ENCODE measurements at regions not wholly inside any gene's neighbourhood (a gene's known extent, or its start where the extent isn't known, plus 50 kb on each side); places are given as distances from the start of the nearest gene placed in this dataset.

DNA sequence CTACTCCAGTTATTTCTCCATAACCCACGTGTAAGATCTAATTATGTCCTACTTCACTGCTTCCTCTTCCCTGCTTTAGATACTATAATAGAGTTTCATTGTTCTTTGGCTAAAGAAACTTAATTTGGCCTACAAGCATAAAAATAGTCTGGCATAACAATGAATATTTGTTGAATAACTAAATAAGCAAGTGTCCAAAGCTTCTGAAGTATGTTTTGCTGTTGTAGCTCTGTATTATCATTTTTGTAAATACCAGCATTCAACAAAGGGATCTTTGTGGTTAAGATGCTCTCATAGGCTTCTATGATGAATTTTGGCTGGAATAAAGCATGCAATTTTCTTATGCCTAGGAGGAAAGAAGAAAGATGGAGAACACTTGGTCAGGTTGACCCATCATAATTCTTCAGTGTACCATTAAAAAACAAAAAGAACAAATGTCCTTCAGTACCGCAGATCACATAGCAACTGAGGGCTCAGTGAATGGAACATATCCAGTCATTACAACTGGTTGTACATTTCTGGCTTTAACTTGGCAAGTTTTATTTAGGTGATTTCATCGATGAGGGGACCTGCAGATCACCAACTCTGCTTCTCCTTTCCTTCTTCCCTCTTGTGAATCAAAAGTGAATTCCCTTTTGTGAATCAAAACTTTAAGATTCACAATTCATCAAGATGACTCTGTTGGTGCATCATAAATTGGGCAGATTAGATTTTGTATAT is 465.9 kb upstream of the TGFBR2 start:
- TF ChIP-seq FOXM1 (IDR thresholded peaks at IDR 0.05; ENCODE audit: borderline replicate concordance) = no peak
- no peak for TF ChIP-seq CTBP1 (IDR thresholded peaks at IDR 0.05; ENCODE audit: borderline replicate concordance)
- TF ChIP-seq FOXA1 (IDR thresholded peaks at IDR 0.05) = no peak
- TF ChIP-seq SP1 (IDR thresholded peaks at IDR 0.05) = no peak
- TF ChIP-seq TARDBP (IDR thresholded peaks at IDR 0.05) = no peak
- TF ChIP-seq BHLHE40 (IDR thresholded peaks at IDR 0.05; ENCODE audit: borderline replicate concordance) = no peak
- TF ChIP-seq, protein P1, sequence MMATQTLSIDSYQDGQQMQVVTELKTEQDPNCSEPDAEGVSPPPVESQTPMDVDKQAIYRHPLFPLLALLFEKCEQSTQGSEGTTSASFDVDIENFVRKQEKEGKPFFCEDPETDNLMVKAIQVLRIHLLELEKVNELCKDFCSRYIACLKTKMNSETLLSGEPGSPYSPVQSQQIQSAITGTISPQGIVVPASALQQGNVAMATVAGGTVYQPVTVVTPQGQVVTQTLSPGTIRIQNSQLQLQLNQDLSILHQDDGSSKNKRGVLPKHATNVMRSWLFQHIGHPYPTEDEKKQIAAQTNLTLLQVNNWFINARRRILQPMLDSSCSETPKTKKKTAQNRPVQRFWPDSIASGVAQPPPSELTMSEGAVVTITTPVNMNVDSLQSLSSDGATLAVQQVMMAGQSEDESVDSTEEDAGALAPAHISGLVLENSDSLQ (IDR thresholded peaks at IDR 0.05) = no peak
- TF ChIP-seq LEF1 (IDR thresholded peaks at IDR 0.05; ENCODE audit: borderline replicate concordance) = no peak
- TF ChIP-seq SUZ12 (IDR thresholded peaks at IDR 0.05) = no peak
- no peak for TF ChIP-seq ARNT (IDR thresholded peaks at IDR 0.05)
- TF ChIP-seq ZNF384 (IDR thresholded peaks at IDR 0.05) = no peak
- no peak for TF ChIP-seq ELF4 (IDR thresholded peaks at IDR 0.05)
- no peak for TF ChIP-seq NFRKB (IDR thresholded peaks at IDR 0.05)
- TF ChIP-seq HDGF (IDR thresholded peaks at IDR 0.05; ENCODE audit: borderline replicate concordance) = no peak

Measured in HEK293T (cell line).